Fibroblast of lung (primary cell): ENCODE measurements at regions not wholly inside any gene's neighbourhood (a gene's known extent, or its start where the extent isn't known, plus 50 kb on each side); places are given as distances from the start of the nearest gene placed in this dataset.

ENCODE experiments used
- DNase-seq, 2 donors: peaks; one replicate each; pipeline versions ENCODE4 v3.0.0 to v3.0.0-alpha.2; 2010; ENCODE audit warnings: low read depth in 2 of 2
- H2AFZ ChIP-seq: 2 replicates; pipeline ENCODE4 v1.5.1; 2012; ENCODE audit warnings: low read length, control low read depth, inconsistent platforms
- H3K27ac ChIP-seq: 2 replicates; pipeline ENCODE4 v1.5.1; 2011; ENCODE audit warnings: low read length, control low read depth; ENCODE audit not compliant: insufficient read depth
- H3K27me3 ChIP-seq: 2 replicates; pipeline ENCODE4 v1.5.1; 2011; ENCODE audit warnings: mild to moderate bottlenecking, low read length; ENCODE audit not compliant: control insufficient read depth, insufficient read depth
- H3K36me3 ChIP-seq: 2 replicates; pipeline ENCODE4 v1.5.1; 2011; ENCODE audit warnings: low read length; ENCODE audit not compliant: control insufficient read depth, insufficient read depth
- H3K4me1 ChIP-seq: 2 replicates; pipeline ENCODE4 v1.5.1; 2011; ENCODE audit warnings: low read length; ENCODE audit not compliant: control insufficient read depth, insufficient read depth; ENCODE audit errors: extremely low read depth
- H3K4me2 ChIP-seq: 2 replicates; pipeline ENCODE4 v1.5.1; 2011; ENCODE audit warnings: low read length, control low read depth; ENCODE audit not compliant: insufficient read depth; ENCODE audit errors: extremely low read depth
- H3K4me3 ChIP-seq, 4 experiments: fragments of 200-600 bp in 1 of 4; sonication (generic) in 1 of 4; replicated peaks in 1 of 4; 2 replicates each; pipeline ENCODE4 v1.5.1; 2011 to 2016; ENCODE audit warnings: low read length in 4 of 4, low read depth in 3 of 4, mild to moderate bottlenecking in 3 of 4, control low read depth in 2 of 4, inconsistent platforms in 1 of 4, mixed read lengths in 1 of 4; ENCODE audit not compliant: insufficient read depth in 1 of 4; ENCODE audit errors: control extremely low read depth in 1 of 4
- H3K79me2 ChIP-seq: 2 replicates; pipeline ENCODE4 v1.5.1; 2012; ENCODE audit warnings: mild to moderate bottlenecking, low read length, inconsistent platforms; ENCODE audit not compliant: control insufficient read depth, insufficient read depth
- H3K9ac ChIP-seq: 2 replicates; pipeline ENCODE4 v1.5.1; 2011; ENCODE audit warnings: mild to moderate bottlenecking, low read length, control low read depth; ENCODE audit not compliant: insufficient read depth
- H3K9me3 ChIP-seq: 2 replicates; pipeline ENCODE4 v1.5.1; 2012; ENCODE audit warnings: low read depth, low read length; ENCODE audit not compliant: control insufficient read depth, insufficient read depth
- H4K20me1 ChIP-seq: 2 replicates; pipeline ENCODE4 v1.5.1; 2011; ENCODE audit warnings: low read length; ENCODE audit not compliant: control insufficient read depth, insufficient read depth; ENCODE audit errors: extremely low read depth
- EZH2 ChIP-seq: IDR thresholded peaks from 2 replicates; pipeline ENCODE4 v1.5.1; 2012; ENCODE audit warnings: low read length, control low read depth, mild to moderate bottlenecking; ENCODE audit errors: missing control alignments
- TF ChIP-seq, protein P1 (sequence below), 2 donors: IDR thresholded peaks in 1 of 2; conservative IDR thresholded peaks in 1 of 2; 1 replicate in 1 of 2; 2 replicates in 1 of 2; pipeline ENCODE4 v1.5.1; 2011 to 2012; ENCODE audit warnings: low read length in 2 of 2, control low read depth in 1 of 2, inconsistent platforms in 1 of 2, low read depth in 1 of 2, mild to moderate bottlenecking in 1 of 2

DNA sequence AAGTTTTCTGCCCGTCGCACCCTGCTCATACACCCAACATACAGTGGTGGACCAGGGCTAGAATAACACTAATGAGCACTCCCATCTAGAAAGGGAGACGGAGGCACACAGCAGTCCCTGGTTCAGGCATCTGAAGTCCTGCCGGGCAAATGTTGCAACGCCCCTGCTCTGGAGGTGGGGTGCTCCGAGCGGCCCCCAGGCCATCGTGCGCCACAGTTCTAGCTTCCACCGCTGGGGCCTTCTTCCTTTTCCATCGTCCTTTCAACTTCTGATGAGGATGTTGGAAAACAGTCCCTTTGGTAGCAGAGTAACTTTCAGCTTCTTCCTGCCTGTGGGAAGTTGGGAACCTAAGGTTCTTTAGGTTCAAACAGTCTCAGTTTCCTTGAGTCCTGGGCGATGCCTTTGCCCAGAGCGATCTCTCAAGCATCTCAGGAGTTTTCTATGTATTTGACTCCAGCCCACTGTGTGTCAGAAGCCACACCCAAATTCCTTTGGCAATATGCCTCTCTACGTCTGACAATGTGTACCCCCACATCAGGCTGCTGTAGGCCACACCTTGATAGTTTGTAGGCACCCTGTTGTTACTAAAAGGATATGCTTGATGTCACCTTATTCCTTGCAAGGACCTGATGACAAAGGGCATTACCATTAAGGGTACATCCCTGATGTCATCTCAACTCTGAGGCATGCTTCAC is 258.8 kb downstream of the GLI2 start:
- TF ChIP-seq EZH2 = no peak
- TF ChIP-seq, protein P1, sequence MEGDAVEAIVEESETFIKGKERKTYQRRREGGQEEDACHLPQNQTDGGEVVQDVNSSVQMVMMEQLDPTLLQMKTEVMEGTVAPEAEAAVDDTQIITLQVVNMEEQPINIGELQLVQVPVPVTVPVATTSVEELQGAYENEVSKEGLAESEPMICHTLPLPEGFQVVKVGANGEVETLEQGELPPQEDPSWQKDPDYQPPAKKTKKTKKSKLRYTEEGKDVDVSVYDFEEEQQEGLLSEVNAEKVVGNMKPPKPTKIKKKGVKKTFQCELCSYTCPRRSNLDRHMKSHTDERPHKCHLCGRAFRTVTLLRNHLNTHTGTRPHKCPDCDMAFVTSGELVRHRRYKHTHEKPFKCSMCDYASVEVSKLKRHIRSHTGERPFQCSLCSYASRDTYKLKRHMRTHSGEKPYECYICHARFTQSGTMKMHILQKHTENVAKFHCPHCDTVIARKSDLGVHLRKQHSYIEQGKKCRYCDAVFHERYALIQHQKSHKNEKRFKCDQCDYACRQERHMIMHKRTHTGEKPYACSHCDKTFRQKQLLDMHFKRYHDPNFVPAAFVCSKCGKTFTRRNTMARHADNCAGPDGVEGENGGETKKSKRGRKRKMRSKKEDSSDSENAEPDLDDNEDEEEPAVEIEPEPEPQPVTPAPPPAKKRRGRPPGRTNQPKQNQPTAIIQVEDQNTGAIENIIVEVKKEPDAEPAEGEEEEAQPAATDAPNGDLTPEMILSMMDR (conservative IDR thresholded peaks at IDR 0.05 in 1 of 2, IDR thresholded peaks at IDR 0.05 in 1 of 2; ENCODE audit: low read depth in 1 of 2, low read length in 2 of 2) = no peak
- Histone ChIP-seq H3K79me2 (no peaks in the 10 kb centered on the region), H3K27me3 (no peaks in the 10 kb centered on the region), H3K36me3 (peaks cover 9% of the 10 kb centered on the region), H3K9me3 (no peaks in the 10 kb centered on the region), H3K9ac (no peak overlapping the region), H3K27ac (no peak overlapping the region), H3K4me3 (no peak overlapping the region), H3K4me2 (no peak overlapping the region), H3K4me1 (no peaks in the 10 kb centered on the region), H4K20me1 (no peaks in the 10 kb centered on the region), H2AFZ (no peak overlapping the region)
- DNase-seq = no peak

DNA sequence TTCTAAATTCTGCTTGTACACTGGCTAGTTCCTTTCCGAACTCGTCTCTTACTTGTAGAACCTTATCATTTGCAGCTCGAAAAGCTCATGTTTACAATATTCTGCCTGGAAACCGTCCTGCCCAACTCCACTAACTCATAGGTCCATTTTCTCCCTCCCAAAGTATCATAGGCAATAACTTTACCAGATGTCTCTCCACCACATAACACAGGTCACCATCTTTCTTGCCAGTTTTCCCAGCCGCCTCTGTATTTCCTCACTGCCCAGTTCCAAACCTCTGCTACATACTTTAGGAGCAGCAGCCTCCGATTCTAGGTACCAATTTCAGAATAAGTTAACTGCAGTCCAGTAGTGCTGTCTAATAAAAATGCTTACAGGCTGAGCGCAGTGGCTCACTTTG is 259.5 kb downstream of the GLI2 start:
- Histone ChIP-seq H4K20me1 (no peaks in the 10 kb centered on the region), H3K27ac (no peak overlapping the region), H2AFZ (no peak overlapping the region), H3K9me3 (no peaks in the 10 kb centered on the region), H3K79me2 (no peaks in the 10 kb centered on the region), H3K4me1 (no peaks in the 10 kb centered on the region), H3K9ac (no peak overlapping the region), H3K27me3 (no peaks in the 10 kb centered on the region), H3K4me3 (no peak overlapping the region), H3K36me3 (peaks cover 5% of the 10 kb centered on the region), H3K4me2 (no peak overlapping the region)
- no peak for DNase-seq
- TF ChIP-seq, protein P1 (conservative IDR thresholded peaks at IDR 0.05 in 1 of 2, IDR thresholded peaks at IDR 0.05 in 1 of 2; ENCODE audit: low read depth in 1 of 2, low read length in 2 of 2) = no peak
- TF ChIP-seq EZH2 = no peak

DNA sequence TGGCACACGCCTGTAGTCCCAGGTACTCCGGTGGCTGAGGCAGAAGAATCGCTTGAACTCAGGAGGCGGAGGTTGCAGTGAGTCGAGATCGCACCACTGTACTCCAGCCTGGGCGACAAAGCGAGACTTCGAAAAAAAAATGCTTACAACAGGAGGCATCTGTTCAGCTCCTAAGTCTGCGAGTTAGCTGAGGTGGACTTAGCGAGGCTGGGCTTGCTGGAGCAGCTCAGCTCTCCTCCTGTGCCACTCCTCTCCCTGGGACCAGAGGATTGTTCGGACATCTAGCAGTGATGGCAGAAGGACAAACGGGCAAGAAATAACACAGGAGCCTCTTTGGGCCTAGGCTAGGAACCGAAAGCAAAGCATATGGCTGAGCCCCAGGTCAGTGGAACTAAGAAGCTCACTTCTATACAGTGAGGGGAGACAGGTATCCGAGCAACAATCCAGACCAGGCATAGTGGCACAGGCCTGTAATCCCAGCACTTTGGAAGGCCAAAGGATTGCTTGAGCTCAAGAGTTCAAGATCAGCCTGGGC is 260.1 kb downstream of the GLI2 start:
- Histone ChIP-seq H2AFZ (no peak overlapping the region), H3K9me3 (no peaks in the 10 kb centered on the region), H3K36me3 (peaks cover 3% of the 10 kb centered on the region), H3K4me2 (no peak overlapping the region), H3K4me3 (no peak overlapping the region), H3K79me2 (no peaks in the 10 kb centered on the region), H3K27me3 (no peaks in the 10 kb centered on the region), H3K4me1 (no peaks in the 10 kb centered on the region), H4K20me1 (no peaks in the 10 kb centered on the region), H3K27ac (no peak overlapping the region), H3K9ac (no peak overlapping the region)
- no peak for TF ChIP-seq EZH2
- TF ChIP-seq, protein P1 (conservative IDR thresholded peaks at IDR 0.05 in 1 of 2, IDR thresholded peaks at IDR 0.05 in 1 of 2; ENCODE audit: low read depth in 1 of 2, low read length in 2 of 2) = no peak
- no peak for DNase-seq
